ENCODE measurements at regions not wholly inside any gene's neighbourhood (a gene's known extent, or its start where the extent isn't known, plus 50 kb on each side); places are given as distances from the start of the nearest gene placed in this dataset.

- no peak overlapping the region for H3K27ac ChIP-seq
- intact Hi-C loops (cut with DNase I) = no loop called here
- TF ChIP-seq CTCF (IDR thresholded peaks at IDR 0.05) (no peak), POLR2A (IDR thresholded peaks at IDR 0.05) (no peak)
- no peaks in the 10 kb centered on the region for H3K9me3 ChIP-seq
- WGBS, 4 donors = 61 to 91% (median 85%) methylated on average over 2 of the region's 2 CpGs
- no peak overlapping the region for H3K4me3 ChIP-seq
- H3K27me3 ChIP-seq = no peaks in the 10 kb centered on the region
- ATAC-seq (no peak), DNase-seq (no peak)
- no peaks in the 10 kb centered on the region for H3K4me1 ChIP-seq
- no peaks in the 10 kb centered on the region for H3K36me3 ChIP-seq
These were observed 251.1 kb upstream of the PIK3C3 start for GRCh38 chr18:41703744-41704530.

GRCh38 chr18:41700416-41700815, 254.6 kb upstream of the PIK3C3 start:
- Histone ChIP-seq H3K9me3 (no peaks in the 10 kb centered on the region), H3K27ac (no peak overlapping the region), H3K4me3 (no peak overlapping the region), H3K27me3 (no peaks in the 10 kb centered on the region), H3K4me1 (no peaks in the 10 kb centered on the region), H3K36me3 (no peaks in the 10 kb centered on the region)
- ATAC-seq (no peak), DNase-seq (no peak)
- intact Hi-C loops (cut with DNase I) = no loop called here
- WGBS, 4 donors = 72 to 83% (median 77%) methylated on average over 4 of the region's 4 CpGs
- TF ChIP-seq CTCF (IDR thresholded peaks at IDR 0.05) (no peak), POLR2A (IDR thresholded peaks at IDR 0.05) (no peak)

- TF ChIP-seq POLR2A (IDR thresholded peaks at IDR 0.05) (no peak), CTCF (IDR thresholded peaks at IDR 0.05) (no peak)
- H3K27ac ChIP-seq = no peak overlapping the region
- intact Hi-C loops (cut with DNase I) = no loop called here
- ATAC-seq (no peak), DNase-seq (no peak)
- no peaks in the 10 kb centered on the region for H3K9me3 ChIP-seq
- no peaks in the 10 kb centered on the region for H3K27me3 ChIP-seq
- no peak overlapping the region for H3K4me3 ChIP-seq
- no peaks in the 10 kb centered on the region for H3K36me3 ChIP-seq
- no peaks in the 10 kb centered on the region for H3K4me1 ChIP-seq
These were observed 259.6 kb upstream of the PIK3C3 start for GRCh38 chr18:41695441-41695840.

- intact Hi-C loops (cut with DNase I) = no loop called here
- ATAC-seq (no peak), DNase-seq (no peak)
- H3K4me3 ChIP-seq = no peak overlapping the region
- H3K27me3 ChIP-seq = no peaks in the 10 kb centered on the region
- H3K27ac ChIP-seq = no peak overlapping the region
- no peaks in the 10 kb centered on the region for H3K36me3 ChIP-seq
- WGBS, 4 donors = 83 to 94% (median 91%) methylated on average over 1 of the region's 1 CpG
- H3K9me3 ChIP-seq = no peaks in the 10 kb centered on the region
- no peak for TF ChIP-seq POLR2A (IDR thresholded peaks at IDR 0.05)
- TF ChIP-seq CTCF (IDR thresholded peaks at IDR 0.05) = no peak
- H3K4me1 ChIP-seq = no peaks in the 10 kb centered on the region
These were observed 262.0 kb upstream of the PIK3C3 start for GRCh38 chr18:41693008-41693407.
